SK-N-SH (cell line): ENCODE measurements at regions not wholly inside any gene's neighbourhood (a gene's known extent, or its start where the extent isn't known, plus 50 kb on each side); places are given as distances from the start of the nearest gene placed in this dataset.

Experiments
- CTCF ChIA-PET: fragments of 300-600, 350-600 bp; formaldehyde crosslinking; extraction: SDS; loops from one replicate; lab custom pipeline; 2021; lab: Yijun Ruan, JAX
- POLR2A ChIA-PET: fragments of 350-600 bp; sonication (Branson Sonifier 250); formaldehyde crosslinking; extraction: SDS; loops from one replicate; lab custom pipeline; 2020; ENCODE audit warnings: antibody characterized with exemption, inconsistent platforms; lab: Yijun Ruan, JAX
- DNase-seq: peaks from one replicate; pipeline ENCODE4 v3.0.0; 2012
- H2AFZ ChIP-seq: fragments of 200-600 bp; sonication (generic); 2 replicates; pipeline ENCODE4 v1.8.1; 2016; ENCODE audit warnings: antibody characterized with exemption, mild to moderate bottlenecking, low read depth
- H3F3A ChIP-seq: fragments of 200-600 bp; sonication (generic); replicated peaks from 2 replicates; pipeline ENCODE3; 2016; ENCODE audit warnings: antibody characterized with exemption, mild to moderate bottlenecking; ENCODE audit not compliant: insufficient read depth
- H3K27ac ChIP-seq, 2 experiments: fragments of 200-500 bp in 1 of 2; fragments of 200-600 bp in 1 of 2; sonication (Bioruptor generic) in 1 of 2; sonication (generic), shearing (Covaris generic) in 1 of 2; 2 replicates each; pipeline versions ENCODE4 v1.5.1 to v1.6.1; 2014 to 2016; ENCODE audit warnings: low read depth in 2 of 2, inconsistent platforms in 1 of 2, low read length in 1 of 2, mild to moderate bottlenecking in 1 of 2, mixed read lengths in 1 of 2
- H3K27me3 ChIP-seq: fragments of 200-600 bp; sonication (generic), shearing (Covaris generic); 2 replicates; pipeline ENCODE4 v1.6.1; 2016; ENCODE audit warnings: mixed run types; ENCODE audit not compliant: insufficient read depth
- H3K36me3 ChIP-seq, 2 experiments: fragments of 200-500 bp in 1 of 2; fragments of 200-600 bp in 1 of 2; sonication (Bioruptor generic) in 1 of 2; sonication (generic) in 1 of 2; replicated peaks in 1 of 2; 2 replicates each; pipeline versions ENCODE3 to v1.5.1; 2014 to 2016; ENCODE audit warnings: low read length in 1 of 2, mild to moderate bottlenecking in 1 of 2; ENCODE audit not compliant: insufficient read depth in 2 of 2, control insufficient read depth in 1 of 2
- H3K4me1 ChIP-seq, 2 experiments: fragments of 200-500 bp in 1 of 2; fragments of 200-600 bp in 1 of 2; sonication (Bioruptor generic) in 1 of 2; sonication (generic), shearing (Covaris generic) in 1 of 2; 2 replicates each; pipeline versions ENCODE4 v1.5.1 to v1.6.1; 2014 to 2016; ENCODE audit warnings: low read depth in 1 of 2, low read length in 1 of 2, mixed run types in 1 of 2; ENCODE audit not compliant: insufficient read depth in 2 of 2, control insufficient read depth in 1 of 2
- H3K4me2 ChIP-seq: fragments of 200-600 bp; sonication (generic), shearing (Covaris generic); 2 replicates; pipeline ENCODE4 v1.6.1; 2017; ENCODE audit warnings: mixed run types
- H3K4me3 ChIP-seq, 2 experiments: fragments of 200-500 bp in 1 of 2; fragments of 200-600 bp in 1 of 2; sonication (Bioruptor generic) in 1 of 2; sonication (generic), shearing (Covaris generic) in 1 of 2; 2 replicates each; pipeline versions ENCODE4 v1.5.1 to v1.8.1; 2014 to 2016; ENCODE audit warnings: low read depth in 2 of 2, inconsistent platforms in 1 of 2, low read length in 1 of 2, mild to moderate bottlenecking in 1 of 2, mixed read lengths in 1 of 2, moderate library complexity in 1 of 2
- H3K79me2 ChIP-seq: fragments of 200-600 bp; sonication (generic); 2 replicates; pipeline ENCODE4 v1.8.1; 2017; ENCODE audit warnings: mild to moderate bottlenecking; ENCODE audit not compliant: insufficient read depth
- H3K9ac ChIP-seq: fragments of 200-600 bp; sonication (generic); 2 replicates; pipeline ENCODE4 v1.6.1; 2017; ENCODE audit warnings: mixed run types
- H3K9me2 ChIP-seq: fragments of 200-600 bp; sonication (generic); 2 replicates; pipeline ENCODE4 v1.6.1; 2017; ENCODE audit warnings: mixed run types
- H3K9me3 ChIP-seq: fragments of 200-600 bp; sonication (generic); 2 replicates; pipeline ENCODE4 v1.6.1; 2017; ENCODE audit warnings: mixed run types, mild to moderate bottlenecking, moderate library complexity
- H4K20me1 ChIP-seq: fragments of 200-600 bp; sonication (generic); 2 replicates; pipeline ENCODE4 v1.6.1; 2017; ENCODE audit warnings: mild to moderate bottlenecking, mixed run types; ENCODE audit not compliant: insufficient read depth
- CTCF ChIP-seq: fragments of 200-600 bp; sonication (generic); IDR thresholded peaks from 2 replicates; pipeline ENCODE4 v1.6.1; 2017; ENCODE audit warnings: antibody characterized with exemption, mild to moderate bottlenecking, moderate library complexity
- ELF1 ChIP-seq: IDR thresholded peaks from 2 replicates; pipeline ENCODE4 v1.4.0; 2012
- EP300 ChIP-seq, 2 experiments: IDR thresholded peaks; 2 replicates each; pipeline versions ENCODE4 v1.4.0 to v1.6.1; 2012; ENCODE audit warnings: borderline replicate concordance in 1 of 2, low read depth in 1 of 2, low read length in 1 of 2
- FOSL2 ChIP-seq: IDR thresholded peaks from 2 replicates; pipeline ENCODE4 v1.4.0; 2012; ENCODE audit warnings: low read depth, mild to moderate bottlenecking, moderate library complexity, borderline replicate concordance
- FOXJ3 ChIP-seq: sonication (generic); formaldehyde crosslinking; IDR thresholded peaks from 2 replicates; pipeline ENCODE4 v1.5.1; 2020; ENCODE audit warnings: mild to moderate bottlenecking, missing genetic modification reagents
- GABPA ChIP-seq: IDR thresholded peaks from 2 replicates; pipeline ENCODE4 v1.4.0; 2012; ENCODE audit warnings: low read depth, mild to moderate bottlenecking
- JUND ChIP-seq: IDR thresholded peaks from 2 replicates; pipeline ENCODE4 v1.4.0; 2012
- MAX ChIP-seq: IDR thresholded peaks from 2 replicates; pipeline ENCODE4 v1.4.0; 2012; ENCODE audit warnings: low read depth
- NFIC ChIP-seq: IDR thresholded peaks from 2 replicates; pipeline ENCODE4 v1.4.0; 2012; ENCODE audit warnings: borderline replicate concordance
- NRF1 ChIP-seq: IDR thresholded peaks from 2 replicates; pipeline ENCODE4 v1.6.1; 2012; ENCODE audit warnings: low read depth, mild to moderate bottlenecking, low read length
- POLR2AphosphoS5 ChIP-seq: IDR thresholded peaks from 2 replicates; pipeline ENCODE4 v1.6.1; 2012; ENCODE audit warnings: low read depth, low read length
- RCOR1 ChIP-seq: fragments of 150-350 bp; IDR thresholded peaks from 2 replicates; pipeline ENCODE4 v1.6.1; 2017; ENCODE audit warnings: antibody characterized with exemption, low read length
- RFX5 ChIP-seq: IDR thresholded peaks from 2 replicates; pipeline ENCODE4 v1.6.1; 2012; ENCODE audit warnings: mild to moderate bottlenecking, improper control_type of control experiment, low read length
- RXRA ChIP-seq: IDR thresholded peaks from 2 replicates; pipeline ENCODE4 v1.4.0; 2012; ENCODE audit warnings: low read depth, mild to moderate bottlenecking, borderline replicate concordance
- SMC3 ChIP-seq: IDR thresholded peaks from 2 replicates; pipeline ENCODE4 v1.6.1; 2012; ENCODE audit warnings: low read depth, low read length, improper control_type of control experiment
- TAF1 ChIP-seq: IDR thresholded peaks from 2 replicates; pipeline ENCODE4 v1.6.1; 2012; ENCODE audit warnings: low read depth, mild to moderate bottlenecking, low read length, moderate library complexity, borderline replicate concordance
- TCF12 ChIP-seq: IDR thresholded peaks from 2 replicates; pipeline ENCODE4 v1.4.0; 2012
- TEAD4 ChIP-seq: IDR thresholded peaks from 2 replicates; pipeline ENCODE4 v1.4.0; 2012; ENCODE audit warnings: mild to moderate bottlenecking, borderline replicate concordance; ENCODE audit not compliant: insufficient read depth
- USF1 ChIP-seq: IDR thresholded peaks from 2 replicates; pipeline ENCODE4 v1.4.0; 2012; ENCODE audit warnings: low read depth, borderline replicate concordance
- WGBS: methylation state at CpG from one replicate; pipeline ENCODE4 v1.1.6; 2017; ENCODE audit warnings: low lambda C conversion rate; 5-methylcytosine and 5-hydroxymethylcytosine counted together

GRCh38 chr9:33633636-33634035 lies 109.6 kb downstream of the ANKRD18B start:
- 0% methylated on average over 1 of the region's 2 CpGs for WGBS
- H3F3A ChIP-seq, result no peaks in the 10 kb centered on the region
- no peaks in the 10 kb centered on the region for H3K36me3 ChIP-seq
- H3K9me2 ChIP-seq, result no peaks in the 10 kb centered on the region
- no peaks in the 10 kb centered on the region for H3K79me2 ChIP-seq
- H3K4me2 ChIP-seq, result no peak overlapping the region
- peaks cover 8% of the 10 kb centered on the region; the same call in 1 of the 2 replicates for H3K27me3 ChIP-seq
- TF ChIP-seq SMC3, result no peak
- no peak for TF ChIP-seq NFIC
- H3K9me3 ChIP-seq, result no peaks in the 10 kb centered on the region
- CTCF ChIA-PET, result interaction anchor here (1.1 to 4.5 kb wide), 3 partner anchors 9 to 88 kb away, joined by 4 to 40 read pairs (median 19); no protein-coding TSS in a partner anchor
- DNase-seq, result no peak
- POLR2A ChIA-PET, result no interaction called here
- no peak overlapping the region for H2AFZ ChIP-seq
- H3K4me1 ChIP-seq, result peaks cover 0 to 3% of the 10 kb centered on the region in 2 experiments; a peak in 1 of 4 replicates
- H3K27ac ChIP-seq, result no peak overlapping the region
- H3K9ac ChIP-seq, result no peak overlapping the region
- H4K20me1 ChIP-seq, result no peaks in the 10 kb centered on the region
- H3K4me3 ChIP-seq, result no peak overlapping the region

- H3K4me1 ChIP-seq, result peaks cover 0 to 3% of the 10 kb centered on the region in 2 experiments; a peak in 1 of 4 replicates
- no peaks in the 10 kb centered on the region for H3F3A ChIP-seq
- no peak overlapping the region for H3K9ac ChIP-seq
- no peaks in the 10 kb centered on the region for H3K9me2 ChIP-seq
- TF ChIP-seq USF1, result no peak
- TF ChIP-seq FOSL2, result no peak
- TF ChIP-seq CTCF, result no peak
- TF ChIP-seq TAF1, result no peak
- no peak for TF ChIP-seq EP300 (IDR thresholded peaks at IDR 0.05; ENCODE audit: borderline replicate concordance in 1 of 2, low read depth in 1 of 2, low read length in 1 of 2)
- TF ChIP-seq NFIC, result no peak
- TF ChIP-seq TEAD4, result no peak
- TF ChIP-seq JUND, result no peak
- TF ChIP-seq POLR2AphosphoS5, result no peak
- TF ChIP-seq MAX, result no peak
- no peak for TF ChIP-seq NRF1
- TF ChIP-seq RCOR1, result no peak
- no peak for TF ChIP-seq ELF1
- no peak for TF ChIP-seq GABPA
- TF ChIP-seq RXRA, result no peak
- no peak for TF ChIP-seq FOXJ3
- TF ChIP-seq TCF12, result no peak
- TF ChIP-seq RFX5, result no peak
- POLR2A ChIA-PET, result interaction anchor here (0.8 kb wide), 1 partner anchor 11 kb away, joined by 3 read pairs; no protein-coding TSS in a partner anchor
- no peaks in the 10 kb centered on the region for H4K20me1 ChIP-seq
- no peak overlapping the region for H3K4me3 ChIP-seq
- no peak for DNase-seq
- H3K36me3 ChIP-seq, result no peaks in the 10 kb centered on the region
- H3K27ac ChIP-seq, result no peak overlapping the region
- no peak overlapping the region for H2AFZ ChIP-seq
- H3K4me2 ChIP-seq, result no peak overlapping the region
- H3K27me3 ChIP-seq, result peaks cover 8% of the 10 kb centered on the region; the same call in 1 of the 2 replicates
- H3K79me2 ChIP-seq, result no peaks in the 10 kb centered on the region
- WGBS, result 72% methylated on average over 8 of the region's 8 CpGs
- CTCF ChIA-PET, result interaction anchor here (0.8 to 2.7 kb wide), 6 partner anchors 14 to 85 kb away, joined by 3 to 36 read pairs (median 6); no protein-coding TSS in a partner anchor
- H3K9me3 ChIP-seq, result no peaks in the 10 kb centered on the region
Observed at GRCh38 chr9:33637881-33638280, 113.8 kb downstream of the ANKRD18B start.
